Subcutaneous abdominal adipose tissue (tissue), 5 donors: ENCODE measurements at regions not wholly inside any gene's neighbourhood (a gene's known extent, or its start where the extent isn't known, plus 50 kb on each side); places are given as distances from the start of the nearest gene placed in this dataset.

Experiments used
- H3K27ac ChIP-seq: one replicate; pipeline ENCODE4 v1.7.0; 2013; ENCODE audit warnings: low read depth, mild to moderate bottlenecking, inconsistent platforms, low read length, moderate library complexity
- H3K27me3 ChIP-seq, 5 donors: one replicate each; pipeline ENCODE4 v1.7.0; 2013; ENCODE audit warnings: low read length in 5 of 5, inconsistent platforms in 1 of 5; ENCODE audit not compliant: control insufficient read depth in 5 of 5, insufficient read depth in 4 of 5
- H3K36me3 ChIP-seq, 5 donors: one replicate each; pipeline ENCODE4 v1.7.0; 2013; ENCODE audit warnings: low read length in 5 of 5; ENCODE audit not compliant: control insufficient read depth in 5 of 5, insufficient read depth in 5 of 5
- H3K4me1 ChIP-seq, 5 donors: one replicate each; pipeline ENCODE4 v1.7.0; 2013; ENCODE audit warnings: low read length in 5 of 5, mild to moderate bottlenecking in 3 of 5, moderate library complexity in 1 of 5; ENCODE audit not compliant: control insufficient read depth in 5 of 5, insufficient read depth in 5 of 5
- H3K4me3 ChIP-seq, 5 donors: one replicate each; pipeline ENCODE4 v1.7.0; 2013; ENCODE audit warnings: low read length in 5 of 5, low read depth in 1 of 5
- H3K9ac ChIP-seq, 5 donors: one replicate each; pipeline ENCODE4 v1.7.0; 2013; ENCODE audit warnings: low read length in 5 of 5, mild to moderate bottlenecking in 4 of 5, moderate library complexity in 3 of 5
- H3K9me3 ChIP-seq, 5 donors: one replicate each; pipeline ENCODE4 v1.7.0; 2013; ENCODE audit warnings: low read length in 5 of 5; ENCODE audit not compliant: control insufficient read depth in 5 of 5
- donor health status: healthy.
- donor health status: healthy.
- donor health status: healthy.
- donor health status: healthy.
- donor health status: healthy.

DNA sequence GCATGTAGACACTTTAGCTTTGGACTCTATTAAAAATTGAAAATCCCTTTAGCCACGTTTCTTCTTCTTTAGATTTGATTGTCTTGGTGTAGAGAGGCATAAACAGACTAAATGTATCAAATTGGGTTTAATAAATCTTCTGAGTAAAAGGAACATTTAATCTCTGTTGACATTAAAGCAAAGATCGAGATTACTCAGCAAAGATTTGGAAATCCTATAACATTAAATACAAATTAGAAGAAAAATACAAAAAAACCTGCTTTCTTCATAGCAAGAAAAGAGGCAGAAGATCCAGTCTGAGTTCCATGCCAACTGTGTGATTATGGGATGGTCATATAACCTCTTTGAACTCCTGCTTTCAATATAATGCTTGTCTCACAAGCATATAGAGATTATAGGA lies 172.3 kb downstream of the GJA1 start:
- no peaks in the 10 kb centered on the region for H3K27me3 ChIP-seq
- no peaks in the 10 kb centered on the region for H3K9me3 ChIP-seq
- no peak overlapping the region for H3K9ac ChIP-seq
- no peak overlapping the region for H3K27ac ChIP-seq
- H3K4me1 ChIP-seq: no peaks in the 10 kb centered on the region
- no peak overlapping the region for H3K4me3 ChIP-seq
- H3K36me3 ChIP-seq: no peaks in the 10 kb centered on the region

GRCh38 chr6:121608270-121608669 lies 172.8 kb downstream of the GJA1 start:
- H3K27ac ChIP-seq: no peak overlapping the region
- H3K36me3 ChIP-seq: no peaks in the 10 kb centered on the region
- H3K9me3 ChIP-seq: no peaks in the 10 kb centered on the region
- H3K9ac ChIP-seq: no peak overlapping the region
- H3K4me1 ChIP-seq: no peaks in the 10 kb centered on the region
- no peak overlapping the region for H3K4me3 ChIP-seq
- no peaks in the 10 kb centered on the region for H3K27me3 ChIP-seq

DNA sequence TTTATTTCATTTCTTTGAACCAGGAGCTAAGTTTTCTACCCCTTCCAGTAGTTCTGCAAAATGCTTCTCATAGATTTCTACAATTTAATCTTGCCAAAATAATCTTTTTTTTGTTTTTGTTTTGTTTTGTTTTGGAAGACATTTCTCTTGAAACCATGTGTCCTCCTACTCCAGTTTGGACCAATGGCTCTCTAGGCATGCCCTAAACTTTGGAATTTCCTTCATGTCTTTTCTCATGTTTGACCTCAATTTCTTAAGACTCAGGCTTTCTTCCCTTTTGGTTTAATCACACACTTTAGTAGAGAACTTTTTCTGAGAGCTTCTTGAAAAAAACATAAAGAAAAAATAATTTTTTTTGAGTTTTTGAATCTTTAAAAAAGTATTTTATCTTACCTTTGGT lies 173.8 kb downstream of the GJA1 start:
- Histone ChIP-seq H3K4me3 (no peak overlapping the region), H3K36me3 (no peaks in the 10 kb centered on the region), H3K4me1 (peaks cover 0 to under 1% (median 0%) of the 10 kb centered on the region in 5 donors), H3K9me3 (no peaks in the 10 kb centered on the region), H3K27ac (no peak overlapping the region), H3K9ac (no peak overlapping the region), H3K27me3 (no peaks in the 10 kb centered on the region)

GRCh38 chr6:121612927-121613326 lies 177.5 kb downstream of the GJA1 start:
- H3K36me3 ChIP-seq: no peaks in the 10 kb centered on the region
- H3K4me1 ChIP-seq: peaks cover 0 to 3% (median 0%) of the 10 kb centered on the region in 5 donors
- no peak overlapping the region for H3K4me3 ChIP-seq
- no peaks in the 10 kb centered on the region for H3K9me3 ChIP-seq
- H3K27me3 ChIP-seq: no peaks in the 10 kb centered on the region
- no peak overlapping the region for H3K9ac ChIP-seq
- H3K27ac ChIP-seq: no peak overlapping the region

GRCh38 chr6:121614115-121614514 lies 178.7 kb downstream of the GJA1 start:
- Histone ChIP-seq H3K9me3 (no peaks in the 10 kb centered on the region), H3K9ac (no peak overlapping the region), H3K4me3 (no peak overlapping the region), H3K27ac (peak overlapping the region; percentile 28), H3K4me1 (peaks cover 0 to 3% (median 0%) of the 10 kb centered on the region in 5 donors), H3K36me3 (no peaks in the 10 kb centered on the region), H3K27me3 (no peaks in the 10 kb centered on the region)

- Histone ChIP-seq H3K9ac (no peak overlapping the region), H3K36me3 (no peaks in the 10 kb centered on the region), H3K4me1 (peaks cover 0 to 3% (median 0%) of the 10 kb centered on the region in 5 donors), H3K27me3 (no peaks in the 10 kb centered on the region), H3K4me3 (no peak overlapping the region), H3K27ac (no peak overlapping the region), H3K9me3 (no peaks in the 10 kb centered on the region)
Observed at GRCh38 chr6:121615493-121615892, 180.0 kb downstream of the GJA1 start.

GRCh38 chr6:121616406-121616805 lies 181.0 kb downstream of the GJA1 start:
- H3K36me3 ChIP-seq: no peaks in the 10 kb centered on the region
- no peaks in the 10 kb centered on the region for H3K27me3 ChIP-seq
- H3K4me3 ChIP-seq: no peak overlapping the region

DNA sequence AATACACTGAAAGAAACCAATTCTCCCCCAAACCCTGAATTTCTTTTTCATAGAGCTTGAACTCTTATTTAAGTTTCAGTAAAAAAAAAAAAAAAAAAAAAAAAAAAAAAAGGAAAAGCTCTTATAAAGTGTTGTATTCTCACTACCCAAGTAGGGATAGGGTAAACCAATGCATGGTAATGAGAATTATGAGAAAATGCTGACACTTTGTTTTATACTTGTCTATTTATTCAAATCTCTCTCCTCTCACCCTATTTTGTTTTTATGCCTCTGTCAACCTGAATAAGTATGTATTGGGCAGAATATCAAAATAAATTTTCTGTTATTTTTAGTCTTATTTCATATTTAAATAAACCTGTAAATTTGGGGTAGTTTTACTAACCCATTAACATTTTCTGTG lies 181.9 kb downstream of the GJA1 start:
- no peak overlapping the region for H3K27ac ChIP-seq
- no peaks in the 10 kb centered on the region for H3K36me3 ChIP-seq
- H3K4me3 ChIP-seq: no peak overlapping the region
- H3K9me3 ChIP-seq: no peaks in the 10 kb centered on the region
- peaks cover 0 to 3% (median 0%) of the 10 kb centered on the region in 5 donors for H3K4me1 ChIP-seq
- no peak overlapping the region for H3K9ac ChIP-seq
- H3K27me3 ChIP-seq: no peaks in the 10 kb centered on the region

More at GRCh38 chr6:121616406-121616805, 181.0 kb downstream of the GJA1 start:
- H3K9ac ChIP-seq: no peak overlapping the region
- no peaks in the 10 kb centered on the region for H3K9me3 ChIP-seq
- H3K4me1 ChIP-seq: peaks cover 0 to 3% (median 0%) of the 10 kb centered on the region in 5 donors
- H3K27ac ChIP-seq: no peak overlapping the region

DNA sequence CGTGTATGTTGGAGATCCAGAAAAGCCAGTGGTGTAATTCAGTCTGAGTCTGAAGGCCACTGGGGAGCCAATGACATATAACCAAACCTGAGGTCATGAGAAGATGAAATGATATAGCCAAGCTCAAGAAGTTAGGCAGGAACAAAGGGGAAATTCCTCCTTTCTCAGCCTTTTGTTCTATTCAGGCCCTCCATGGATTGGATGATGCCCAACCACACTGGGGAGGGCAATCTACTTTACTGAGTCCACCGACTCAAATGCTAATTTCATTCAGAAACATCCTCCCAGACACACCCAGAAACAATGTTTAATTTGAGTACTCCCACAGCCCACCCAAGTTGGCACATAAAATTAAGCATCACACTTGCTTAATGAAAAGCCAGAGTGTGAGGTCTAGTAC lies 183.6 kb downstream of the GJA1 start:
- Histone ChIP-seq H3K4me3 (no peak overlapping the region), H3K27me3 (no peaks in the 10 kb centered on the region), H3K4me1 (peaks cover 0 to 3% (median 0%) of the 10 kb centered on the region in 5 donors), H3K27ac (no peak overlapping the region), H3K9me3 (no peaks in the 10 kb centered on the region), H3K9ac (no peak overlapping the region), H3K36me3 (no peaks in the 10 kb centered on the region)

DNA sequence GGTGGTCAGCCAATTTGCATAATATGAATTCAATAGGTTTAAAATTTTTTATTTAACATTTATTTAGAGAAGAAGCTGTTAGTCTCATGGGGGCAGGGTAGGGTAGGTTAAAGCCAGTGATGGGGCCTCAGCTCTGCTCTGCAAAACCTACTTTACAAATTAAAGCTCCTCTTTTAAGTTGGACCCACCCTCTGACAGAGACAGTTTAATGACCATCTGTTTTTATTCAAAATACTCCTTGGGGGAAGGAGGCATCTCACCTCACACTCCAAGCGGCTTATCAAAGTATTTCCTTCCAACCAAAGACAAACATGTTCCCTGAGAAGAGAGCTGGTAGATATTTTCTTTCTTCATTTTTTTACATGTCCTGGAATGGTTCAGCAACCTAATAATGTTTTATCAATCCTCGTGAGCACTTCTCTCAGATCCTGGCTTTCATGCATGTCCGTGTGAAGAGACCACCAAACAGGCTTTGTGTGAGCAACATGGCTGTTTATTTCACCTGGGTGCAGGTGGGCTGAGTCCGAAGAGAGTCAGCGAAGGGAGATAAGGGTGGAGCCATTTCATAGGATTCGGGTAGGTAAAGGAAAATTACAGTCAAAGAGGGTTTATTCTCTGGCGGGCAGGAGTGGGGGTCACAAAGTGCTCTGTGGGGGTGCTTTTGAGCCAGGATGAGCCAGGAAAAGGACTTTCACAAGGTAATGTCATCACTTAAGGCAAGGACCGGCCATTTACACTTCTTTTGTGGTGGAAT lies 184.7 kb downstream of the GJA1 start:
- Histone ChIP-seq H3K27me3 (no peaks in the 10 kb centered on the region), H3K27ac (no peak overlapping the region), H3K4me3 (no peak overlapping the region), H3K4me1 (no peaks in the 10 kb centered on the region), H3K9ac (no peak overlapping the region), H3K9me3 (no peaks in the 10 kb centered on the region), H3K36me3 (no peaks in the 10 kb centered on the region)
